GM19023 (cell line): ENCODE measurements at regions not wholly inside any gene's neighbourhood (a gene's known extent, or its start where the extent isn't known, plus 50 kb on each side); places are given as distances from the start of the nearest gene placed in this dataset.
A peak's percentile ranks its signal among the peaks of the same experiment; 100 is the strongest.

Source experiments
- ATAC-seq: cut with Tn5 transposase; IDR thresholded peaks from one replicate; pipeline ENCODE4 v1.9.1; 2021; ENCODE audit warnings: mild to moderate bottlenecking, moderate library complexity; ENCODE audit not compliant: unreplicated experiment

DNA sequence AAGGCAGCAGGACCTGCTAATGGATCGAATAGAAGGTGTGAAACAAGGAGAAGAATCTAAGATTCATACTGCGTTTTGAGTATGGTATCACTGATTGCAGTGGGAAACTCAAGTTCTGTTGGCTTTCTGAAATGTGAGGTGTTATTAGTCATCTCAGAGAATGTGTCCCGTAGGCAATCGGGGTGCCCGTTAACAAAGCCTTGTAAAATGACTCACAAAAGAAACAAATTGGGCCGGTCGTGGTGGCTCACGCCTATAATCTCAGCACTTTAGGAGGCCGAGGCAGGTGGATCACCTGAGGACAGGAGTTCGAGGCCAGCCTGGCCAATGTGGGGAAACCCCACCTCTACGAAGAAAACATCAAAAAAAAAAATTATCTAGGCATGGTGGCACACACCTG, 118.2 kb upstream of the C7orf33 start:
- ATAC-seq = no peak

DNA sequence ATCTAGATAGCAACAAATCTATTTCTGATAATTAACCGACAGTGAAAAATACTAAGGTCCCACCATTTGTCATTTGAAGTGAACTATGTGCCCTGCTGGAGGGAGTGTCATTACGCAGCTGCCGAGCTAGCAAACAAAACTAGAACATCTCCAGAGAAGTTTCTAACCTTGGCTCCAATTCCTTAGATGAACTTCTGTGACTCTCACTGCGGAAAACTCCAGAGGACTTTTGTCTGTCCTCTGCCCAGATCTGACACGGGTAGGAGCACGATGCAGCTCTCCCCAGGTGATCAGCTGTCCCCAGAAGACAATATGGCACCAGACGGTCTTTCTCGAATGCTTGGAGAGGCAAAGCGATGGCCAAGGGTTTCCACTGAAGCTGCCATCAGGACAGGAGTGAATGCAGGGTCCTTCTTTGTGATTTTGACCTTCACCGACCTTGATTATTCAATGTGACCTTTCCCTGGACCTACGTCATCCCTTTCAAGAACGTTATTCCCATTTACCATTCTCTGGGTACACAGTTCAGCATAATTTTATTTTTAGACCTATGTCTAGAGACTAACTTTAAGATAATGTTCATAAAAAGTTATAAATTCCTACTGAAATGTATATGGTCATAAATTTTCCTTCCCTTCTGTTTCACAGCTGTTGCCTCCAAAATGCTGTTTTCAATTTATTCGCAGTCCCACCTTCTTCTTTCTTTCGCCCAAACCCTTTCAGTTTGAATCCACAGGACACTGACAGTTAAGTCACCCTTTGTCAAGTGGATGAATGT, 116.7 kb upstream of the C7orf33 start:
- ATAC-seq = no peak

DNA sequence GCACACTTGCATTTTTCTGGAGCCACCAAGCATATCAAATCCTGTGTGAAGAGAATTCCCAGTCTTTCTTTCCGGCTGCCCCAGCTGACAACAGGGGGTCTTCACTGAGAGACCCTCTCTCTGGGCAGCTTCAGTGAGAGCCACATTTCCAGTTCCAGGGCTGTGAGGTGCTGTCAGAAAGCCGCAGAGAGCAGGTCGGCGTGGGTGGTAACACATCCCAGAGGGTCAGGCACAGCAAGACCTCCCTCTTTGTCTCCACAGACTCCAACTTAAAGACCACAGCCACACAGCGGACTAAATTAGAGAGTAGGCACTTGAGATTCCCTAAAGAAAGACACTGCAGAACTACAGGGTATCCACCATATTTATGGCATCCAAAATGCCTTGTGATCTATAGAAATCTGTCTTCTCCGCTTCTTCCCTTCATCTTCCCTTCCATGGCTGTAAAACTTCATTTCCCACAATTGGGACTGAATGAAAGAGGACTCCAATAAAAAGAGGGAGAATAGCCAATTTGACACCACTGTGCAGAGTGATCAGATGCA, 116.0 kb upstream of the C7orf33 start:
- ATAC-seq = no peak

DNA sequence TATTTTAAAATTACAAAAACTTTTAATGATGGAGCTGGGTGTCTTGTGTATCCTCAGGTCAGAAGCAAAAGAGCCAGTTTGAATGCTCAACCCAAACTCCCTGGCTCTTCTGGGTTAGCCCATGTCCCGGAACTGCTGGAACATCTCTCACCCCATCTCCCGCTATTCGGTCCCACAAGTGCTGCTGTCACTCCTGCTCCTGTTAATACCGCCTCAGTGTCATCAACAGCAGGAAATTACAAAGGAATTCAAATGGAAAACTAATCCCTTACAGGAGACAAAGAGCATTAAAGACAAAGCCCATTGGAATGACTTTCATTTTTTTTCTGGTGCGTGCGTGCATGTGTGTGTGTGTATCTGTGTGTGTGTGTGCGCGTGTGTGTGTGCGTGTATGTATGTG, 112.0 kb upstream of the C7orf33 start:
- ATAC-seq = no peak

DNA sequence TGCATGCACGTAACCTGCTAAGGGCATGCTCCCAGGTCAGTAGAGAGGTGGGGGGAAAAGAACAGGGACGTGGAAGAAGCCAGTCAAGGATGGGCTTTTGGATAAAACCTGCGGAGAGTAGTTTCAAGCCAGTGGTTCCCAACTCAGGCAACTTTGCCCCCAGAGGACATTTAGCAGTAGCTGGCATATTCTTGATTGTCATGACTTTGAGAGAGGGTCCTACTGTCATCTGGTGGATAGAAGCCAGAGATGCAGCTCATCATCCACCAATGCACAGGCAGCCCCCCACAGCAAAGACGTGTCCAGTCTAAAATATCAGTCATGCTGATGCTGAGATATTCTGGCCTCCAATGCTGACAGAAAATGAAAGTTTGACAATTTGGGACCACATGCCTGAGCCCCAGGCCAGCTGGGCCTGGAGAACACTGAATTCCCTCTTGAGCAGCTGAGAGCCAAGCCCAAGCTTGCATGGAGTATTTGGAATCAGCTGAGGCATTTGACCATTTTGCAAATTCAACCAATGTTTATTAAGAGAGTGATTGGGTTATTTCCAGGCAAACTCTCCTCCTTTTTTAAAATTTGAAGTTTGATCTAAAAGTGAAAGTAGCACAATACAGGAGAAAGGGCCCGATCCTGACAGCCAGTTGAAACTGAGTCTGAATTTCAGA, 110.0 kb upstream of the C7orf33 start:
- ATAC-seq = no peak

DNA sequence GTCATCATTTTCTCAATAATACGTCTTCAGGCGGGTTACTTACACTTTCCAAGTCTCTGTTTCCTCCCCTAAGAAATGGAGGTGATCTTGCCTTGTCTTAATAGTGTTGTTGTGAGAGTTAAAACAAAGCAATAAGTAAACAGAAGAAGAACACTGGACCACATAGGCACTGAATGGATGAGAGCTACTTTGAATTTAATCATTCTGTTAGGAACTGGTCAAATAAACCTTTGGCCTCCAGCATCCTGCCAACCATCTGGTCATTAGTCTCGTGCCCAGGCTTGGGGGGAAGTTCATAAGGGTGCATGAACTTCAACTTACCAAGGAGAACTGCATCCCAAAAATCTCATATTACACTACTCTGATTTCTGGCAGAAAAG, 109.4 kb upstream of the C7orf33 start:
- ATAC-seq = no peak

DNA sequence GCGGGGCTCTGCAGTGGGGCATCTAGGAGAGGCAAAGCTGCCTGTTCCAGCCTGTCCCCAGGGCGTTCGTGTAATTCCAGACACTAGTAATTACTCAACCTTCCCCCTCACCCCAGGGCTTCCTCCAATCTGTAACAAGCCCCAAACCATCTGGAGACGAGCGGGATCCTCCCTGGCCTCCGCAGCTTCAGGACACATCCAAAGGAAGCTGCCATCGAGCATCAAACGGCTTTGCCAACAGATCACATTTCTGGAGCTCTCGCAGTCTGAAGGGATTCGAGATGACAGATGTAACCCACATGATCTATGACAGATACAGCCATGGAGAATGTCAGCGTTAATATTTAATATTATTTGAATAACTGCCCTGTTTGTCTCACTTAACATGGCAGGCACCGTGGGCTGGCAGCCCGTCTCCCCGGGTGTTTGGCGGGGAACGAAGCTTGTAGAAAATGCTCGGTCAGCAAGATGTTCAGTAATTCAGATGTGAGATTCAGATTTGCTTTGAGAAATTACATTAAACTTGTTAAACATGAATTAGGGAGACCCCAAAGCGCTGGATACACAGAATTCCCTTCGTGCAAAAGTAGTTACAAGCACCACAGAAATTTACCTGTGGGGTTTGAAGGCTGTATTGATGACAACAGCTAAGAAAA, 108.5 kb upstream of the C7orf33 start:
- no peak for ATAC-seq

DNA sequence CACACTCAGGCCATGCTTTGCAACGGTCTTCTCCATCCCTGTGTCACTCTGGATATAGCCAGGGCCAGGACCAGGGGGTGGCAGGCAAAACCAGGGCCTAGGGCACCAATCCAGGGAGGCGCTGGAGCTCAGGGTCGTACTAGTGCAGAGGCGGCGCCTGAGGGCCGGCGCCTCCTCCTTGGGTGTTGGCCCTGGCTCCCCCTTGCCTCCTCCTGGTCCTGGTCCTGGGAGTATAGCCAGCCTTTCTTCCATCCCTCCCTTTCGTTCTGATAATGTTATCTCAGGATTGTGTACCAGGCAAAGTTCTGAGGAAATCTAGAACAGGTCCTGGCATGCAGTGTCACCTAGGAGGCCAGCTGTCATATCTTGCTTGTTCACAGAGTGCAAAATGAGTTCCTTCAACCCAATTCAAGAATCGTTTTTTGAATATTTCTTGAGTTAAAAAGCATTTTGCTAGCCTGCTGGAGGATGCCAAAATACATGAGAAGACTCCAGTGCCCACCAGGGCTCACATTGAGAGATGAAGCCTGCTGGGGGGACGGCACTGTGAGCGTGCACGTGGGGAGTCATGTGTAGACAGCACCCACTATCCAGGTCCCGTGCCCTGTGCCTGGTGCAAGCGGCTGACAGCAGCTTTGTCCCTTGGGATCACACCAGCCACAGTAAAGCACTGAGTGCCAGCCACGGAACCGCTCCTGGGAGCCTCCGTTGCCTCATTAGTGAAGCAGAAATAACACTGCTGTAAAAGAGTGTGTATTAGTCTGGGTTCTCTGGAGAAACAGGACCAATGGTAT, 106.9 kb upstream of the C7orf33 start:
- no peak for ATAC-seq

DNA sequence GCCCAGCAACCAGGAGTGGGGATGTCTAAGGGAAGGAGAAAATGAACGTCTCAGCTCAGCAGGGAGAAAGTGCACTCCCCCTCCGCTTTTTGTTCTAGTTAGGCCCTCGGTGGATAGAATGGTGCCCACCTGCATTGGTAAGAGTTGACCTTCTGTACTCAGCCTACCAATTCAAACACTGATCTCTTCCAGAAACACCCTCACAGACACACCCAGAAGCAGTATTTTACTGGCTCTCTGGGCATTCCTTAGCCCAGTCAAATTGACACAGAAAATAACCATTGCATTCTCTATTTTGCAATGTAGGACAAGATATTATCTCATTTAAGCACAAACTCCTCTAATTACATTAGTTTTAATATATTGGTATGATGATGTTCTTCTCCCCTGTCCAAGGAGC, 106.1 kb upstream of the C7orf33 start:
- ATAC-seq = no peak

DNA sequence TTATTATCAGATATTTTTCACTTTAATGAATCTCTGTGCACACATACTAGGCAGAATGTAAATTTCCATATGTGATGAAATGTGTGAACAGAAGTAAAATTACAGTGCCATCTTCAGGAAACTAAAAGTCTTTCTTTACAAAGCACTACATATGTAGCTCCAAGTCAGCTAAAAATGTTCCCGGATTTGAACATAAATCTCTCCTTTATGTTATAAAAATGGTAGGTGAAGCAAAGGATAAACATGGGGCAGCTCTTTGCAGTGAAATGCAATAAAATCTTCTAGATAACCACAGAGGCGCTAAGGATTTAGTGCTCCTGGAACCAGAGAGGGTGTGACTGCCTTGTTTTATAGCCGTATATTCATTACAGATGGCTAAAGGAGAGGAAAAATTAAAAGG, 104.9 kb upstream of the C7orf33 start:
- ATAC-seq = no peak

DNA sequence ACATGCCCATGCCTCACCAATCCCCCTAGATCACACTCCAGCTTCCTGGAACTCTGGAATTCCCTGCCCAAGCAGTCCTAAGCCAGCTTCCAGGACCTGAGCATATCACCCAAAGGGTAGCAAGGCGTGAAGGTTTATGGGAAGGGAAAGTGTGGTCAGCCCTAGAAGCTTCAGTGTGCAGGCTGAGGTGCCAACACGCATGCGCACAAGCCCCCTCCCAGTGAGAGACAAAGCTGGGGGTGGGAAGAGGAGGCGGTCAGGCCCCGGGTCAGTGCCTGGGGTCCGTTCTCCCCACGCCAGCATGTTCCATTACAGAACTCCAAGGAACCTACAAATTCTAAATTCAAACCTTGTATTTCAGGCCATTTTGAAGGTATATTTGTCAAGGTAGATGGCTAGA, 103.6 kb upstream of the C7orf33 start:
- ATAC-seq = no peak

DNA sequence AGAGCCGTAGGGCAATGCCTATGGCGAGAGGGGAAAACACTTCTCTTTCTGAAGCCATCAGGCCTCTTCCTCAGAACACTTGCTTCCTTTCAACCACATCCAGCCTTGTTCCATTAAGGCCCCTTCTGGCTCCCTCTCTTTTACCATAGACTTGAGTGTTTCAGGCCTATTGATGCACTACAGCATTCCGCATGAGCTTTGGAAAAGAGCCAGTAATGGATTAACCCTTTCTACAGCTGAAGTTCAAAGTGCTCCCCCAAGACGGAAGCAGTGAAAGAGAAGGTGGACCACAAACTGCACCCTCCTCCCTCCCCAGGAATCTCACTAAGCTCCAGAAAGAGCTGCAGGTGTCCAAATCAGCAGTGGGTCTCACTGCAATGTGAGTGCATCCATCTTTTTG, 102.7 kb upstream of the C7orf33 start:
- no peak for ATAC-seq

DNA sequence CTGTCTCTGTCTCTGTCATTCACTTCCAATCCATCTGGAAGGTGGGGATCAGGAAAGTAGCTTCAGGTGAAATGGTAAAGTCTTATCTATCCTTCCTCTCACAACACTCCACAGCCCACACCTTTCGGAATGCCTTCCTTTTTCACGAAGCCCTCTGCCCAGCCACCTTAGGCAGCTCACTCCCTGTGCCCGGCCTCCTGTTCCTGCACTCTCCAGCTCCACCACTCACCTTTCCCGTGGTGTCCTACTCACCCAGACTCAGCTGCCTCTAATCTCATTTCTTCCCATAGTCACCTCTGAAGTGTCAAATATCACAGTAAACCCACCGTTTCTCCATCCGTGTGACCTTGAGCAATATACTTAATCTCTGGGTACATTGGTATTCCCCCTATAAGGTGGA, 100.9 kb upstream of the C7orf33 start:
- ATAC-seq = no peak

DNA sequence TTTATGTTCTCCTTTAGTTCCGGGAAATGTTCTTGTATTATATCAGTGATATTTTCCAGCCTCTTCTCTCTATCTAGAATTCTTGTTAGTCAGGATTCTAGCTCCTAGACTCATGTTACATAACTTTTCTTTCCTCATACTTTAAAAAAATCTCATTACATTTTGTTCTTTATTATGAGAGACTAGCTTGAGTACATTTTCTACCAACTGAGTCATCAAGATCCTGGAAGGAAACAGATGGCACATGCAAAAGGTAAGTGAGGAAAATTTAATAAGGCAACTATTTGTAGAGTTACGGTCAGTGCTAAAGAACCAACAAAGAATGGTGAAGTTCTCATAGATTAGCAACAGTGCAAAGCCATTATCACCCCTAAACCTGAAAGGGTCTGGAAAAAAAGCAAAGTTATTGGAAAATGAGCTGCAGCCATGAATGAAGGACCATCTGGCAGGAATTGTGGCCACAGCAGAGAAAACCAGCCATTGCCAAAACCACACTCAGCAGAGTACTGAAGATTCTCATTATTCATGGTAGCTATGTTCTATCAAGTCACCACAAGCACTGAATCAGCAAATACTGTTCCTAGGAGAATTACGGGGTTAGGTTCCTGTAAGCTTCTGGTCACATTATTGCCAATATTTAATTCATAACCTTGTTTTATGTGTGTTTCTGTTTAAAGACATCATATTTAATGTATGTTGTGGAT, 98.3 kb upstream of the C7orf33 start:
- no peak for ATAC-seq

DNA sequence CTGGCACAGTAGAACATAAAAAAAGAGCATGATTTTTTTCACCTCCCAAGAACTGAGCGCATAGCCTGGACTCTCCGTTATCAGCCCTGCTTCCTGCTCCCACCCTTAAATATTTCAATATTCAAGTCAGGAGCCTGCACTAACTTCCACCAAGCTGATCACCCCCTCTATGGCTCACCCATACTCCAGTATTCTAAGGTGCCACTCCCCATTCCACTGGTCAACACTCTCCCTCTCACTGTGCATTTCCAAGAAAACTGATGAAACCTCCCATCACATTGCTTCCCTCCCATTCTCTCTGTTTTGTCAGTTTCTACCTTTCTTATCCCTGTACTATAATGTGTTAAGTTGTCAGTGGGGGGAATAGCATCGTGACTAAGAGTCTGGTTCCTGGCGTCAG, 95.0 kb upstream of the C7orf33 start:
- ATAC-seq = no peak

DNA sequence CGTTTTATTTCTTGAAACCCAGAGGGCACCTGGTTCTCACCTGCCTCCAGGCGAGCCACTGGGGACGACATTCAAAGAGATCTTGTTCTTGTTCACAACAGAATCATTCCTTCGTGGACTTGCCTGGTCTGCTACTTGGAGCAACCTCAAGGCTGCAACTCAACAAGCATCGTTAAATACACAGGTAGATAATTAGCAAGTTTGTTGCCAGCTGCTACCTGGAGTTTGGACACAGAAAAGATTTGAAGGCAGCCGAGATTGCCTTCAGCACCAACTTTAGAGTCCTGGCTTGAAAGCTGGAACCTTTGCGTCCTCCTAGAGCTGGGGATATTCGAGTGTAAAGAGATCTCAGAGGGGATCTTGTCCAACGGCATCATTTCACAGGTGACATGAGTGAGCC, 89.6 kb upstream of the C7orf33 start:
- ATAC-seq = no peak

DNA sequence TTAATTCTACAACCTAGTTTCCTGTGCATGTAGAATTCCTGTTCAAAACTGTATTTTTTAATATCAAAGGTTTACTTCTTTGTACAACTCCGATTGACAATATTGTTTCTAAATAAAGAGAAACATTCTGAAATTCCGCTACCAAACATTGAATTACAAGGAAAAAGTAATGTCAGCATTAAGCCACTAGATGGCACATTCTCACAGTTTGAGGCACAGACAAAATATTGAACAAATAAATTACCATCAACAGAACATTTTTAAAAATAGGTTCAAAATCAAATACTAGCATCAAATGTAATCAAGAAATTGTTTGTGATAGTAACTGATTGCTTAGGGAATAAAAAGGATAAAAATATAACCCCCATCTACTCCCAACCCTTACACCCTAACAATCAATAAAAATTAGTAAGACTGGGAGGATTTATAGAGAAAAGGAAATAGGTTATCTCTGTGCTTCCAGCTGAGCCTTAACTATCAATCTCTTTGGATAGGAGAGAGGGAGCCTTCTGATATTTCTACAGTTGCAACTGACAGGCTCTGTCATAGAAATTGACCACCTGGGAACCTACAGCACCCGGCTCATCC, 86.6 kb upstream of the C7orf33 start:
- ATAC-seq = no peak

DNA sequence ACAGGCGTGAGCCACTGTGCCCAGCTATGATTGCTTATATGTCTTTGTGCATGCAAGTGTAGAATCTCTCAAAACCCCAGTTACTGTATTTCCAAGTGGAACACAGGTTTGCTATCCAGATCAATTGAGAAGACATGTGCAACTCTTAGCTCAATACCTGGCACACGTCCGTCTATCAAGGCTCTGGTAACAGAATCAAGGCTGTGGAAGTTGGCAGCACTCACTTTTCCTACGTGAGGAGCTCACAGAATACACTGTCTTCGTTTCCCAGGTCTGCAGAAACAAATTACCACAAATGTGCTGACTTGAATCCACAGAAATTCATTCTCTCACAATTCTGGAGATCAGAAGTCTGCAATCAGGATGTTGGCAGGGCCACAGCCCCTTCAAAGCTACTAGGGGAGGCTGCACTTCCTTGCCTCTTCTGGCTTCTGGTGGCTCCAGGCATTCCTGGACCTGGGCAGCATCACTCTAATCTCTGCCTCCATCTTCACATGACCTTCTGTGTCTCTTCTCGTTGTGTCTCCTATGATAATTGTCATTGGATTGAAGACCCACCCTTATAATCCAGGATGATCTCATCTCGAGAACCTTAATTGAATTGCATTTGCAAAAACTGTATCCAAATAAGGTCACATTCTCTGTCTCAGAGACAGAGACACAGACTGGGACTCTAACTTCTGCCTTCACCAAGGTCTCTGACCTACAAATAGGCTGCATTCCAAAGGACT, 84.8 kb upstream of the C7orf33 start:
- ATAC-seq = no peak

DNA sequence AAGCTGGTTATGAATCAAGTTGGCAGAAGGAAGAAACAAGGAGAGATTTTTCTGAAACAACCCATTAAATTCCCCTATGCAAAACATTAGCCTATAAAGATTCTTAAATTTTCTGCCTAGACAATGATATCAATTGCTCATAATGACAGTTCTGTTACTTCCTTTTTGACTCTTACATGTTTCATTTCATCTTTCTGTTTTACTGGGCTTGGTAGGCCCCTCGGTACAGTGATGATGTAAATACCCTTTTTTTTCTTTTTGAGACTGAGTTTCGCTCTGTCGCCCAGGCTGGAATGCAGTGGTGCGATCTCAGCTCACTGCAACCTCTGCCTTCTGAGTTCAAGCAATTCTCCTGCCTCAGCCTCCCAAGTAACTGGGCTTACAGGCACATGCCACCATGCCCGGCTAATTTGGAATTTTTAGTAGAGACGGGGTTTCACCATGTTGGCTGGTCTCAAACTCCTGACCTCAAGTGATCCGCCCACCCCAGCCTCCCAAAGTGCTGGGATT, 83.4 kb upstream of the C7orf33 start:
- ATAC-seq = peak; percentile 95
